Endothelial cell of umbilical vein (primary cell): ENCODE measurements at regions not wholly inside any gene's neighbourhood (a gene's known extent, or its start where the extent isn't known, plus 50 kb on each side); places are given as distances from the start of the nearest gene placed in this dataset.

Source experiments
- CTCF ChIP-seq, 2 donors: IDR thresholded peaks; 1 replicate in 1 of 2; 2 replicates in 1 of 2; pipeline ENCODE4 v1.5.1; 2011; ENCODE audit warnings: low read length in 2 of 2, mild to moderate bottlenecking in 2 of 2, moderate library complexity in 2 of 2, control low read depth in 1 of 2, inconsistent platforms in 1 of 2, low read depth in 1 of 2; ENCODE audit not compliant: insufficient read depth in 1 of 2; ENCODE audit errors: extremely low read depth in 1 of 2
- EZH2 ChIP-seq: IDR thresholded peaks from 2 replicates; pipeline ENCODE4 v1.6.1; 2012; ENCODE audit warnings: borderline replicate concordance, low read depth, mild to moderate bottlenecking, moderate library complexity, low read length, inconsistent platforms; ENCODE audit not compliant: severe bottlenecking
- FOS ChIP-seq: IDR thresholded peaks from 2 replicates; pipeline ENCODE4 v1.6.1; 2011; ENCODE audit warnings: mild to moderate bottlenecking, low read length, moderate library complexity, borderline replicate concordance; ENCODE audit not compliant: insufficient read depth
- MAX ChIP-seq: IDR thresholded peaks from 2 replicates; pipeline ENCODE4 v1.6.1; 2011; ENCODE audit not compliant: insufficient read depth, insufficient read length
- MYC ChIP-seq: IDR thresholded peaks from one replicate; pipeline ENCODE4 v1.6.1; 2011; ENCODE audit warnings: mild to moderate bottlenecking, low read depth, low read length
- POLR2A ChIP-seq: IDR thresholded peaks from 2 replicates; pipeline ENCODE4 v1.6.1; 2012; ENCODE audit warnings: low read depth, mild to moderate bottlenecking, control low read depth, low read length
- POLR2AphosphoS5 ChIP-seq: IDR thresholded peaks from 2 replicates; pipeline ENCODE4 v1.6.1; 2012; ENCODE audit warnings: low read depth, mild to moderate bottlenecking, control low read depth, low read length, moderate library complexity; ENCODE audit not compliant: insufficient read depth

GRCh38 chr7:81886211-81886764 lies 116.4 kb upstream of the HGF start:
- TF ChIP-seq POLR2A (no peak), CTCF (IDR thresholded peaks at IDR 0.05; ENCODE audit: extremely low read depth in 1 of 2, insufficient read depth in 1 of 2, low read depth in 1 of 2, low read length in 2 of 2) (no peak), MAX (no peak), POLR2AphosphoS5 (no peak), EZH2 (no peak), FOS (no peak), MYC (no peak)
